Stimulated activated CD8-positive, alpha-beta memory T cell treated with anti-CD3 and anti-CD28 coated beads, Interleukin-12 subunit alpha, Interleukin-12 subunit beta, amount 100 ng/mL, for 24 hours (primary cell): ENCODE measurements at regions not wholly inside any gene's neighbourhood (a gene's known extent, or its start where the extent isn't known, plus 50 kb on each side); places are given as distances from the start of the nearest gene placed in this dataset.
"Not testable (repeated sequence)": the region's sequence is repeated elsewhere in the genome, so short reads cannot be mapped to it uniquely, and the experiment has no call there.

Experiments used
- DNase-seq: peaks from one replicate; pipeline ENCODE4 v3.0.0-alpha.2; 2020; ENCODE audit errors: extremely low read depth

DNA sequence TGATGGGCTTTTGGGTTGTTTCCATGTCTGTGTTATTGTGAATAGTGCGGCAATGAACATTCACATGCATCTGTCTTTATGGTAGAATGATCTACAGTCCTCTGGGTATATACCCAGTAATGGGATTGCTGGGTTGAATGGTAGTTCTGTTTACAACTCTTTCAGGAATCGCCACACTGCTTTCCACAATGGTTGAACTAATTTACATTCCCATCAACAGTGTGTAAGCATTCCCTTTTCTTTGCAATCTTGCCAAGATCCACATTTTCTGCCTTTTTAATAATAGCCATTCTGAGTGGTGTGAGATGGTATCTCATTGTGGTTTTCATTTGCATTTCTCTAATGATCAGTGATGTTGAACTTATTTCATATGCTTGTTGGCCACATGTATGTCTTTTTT lies 756.5 kb downstream of the DIAPH3 start:
- DNase-seq: not testable (repeated sequence)

DNA sequence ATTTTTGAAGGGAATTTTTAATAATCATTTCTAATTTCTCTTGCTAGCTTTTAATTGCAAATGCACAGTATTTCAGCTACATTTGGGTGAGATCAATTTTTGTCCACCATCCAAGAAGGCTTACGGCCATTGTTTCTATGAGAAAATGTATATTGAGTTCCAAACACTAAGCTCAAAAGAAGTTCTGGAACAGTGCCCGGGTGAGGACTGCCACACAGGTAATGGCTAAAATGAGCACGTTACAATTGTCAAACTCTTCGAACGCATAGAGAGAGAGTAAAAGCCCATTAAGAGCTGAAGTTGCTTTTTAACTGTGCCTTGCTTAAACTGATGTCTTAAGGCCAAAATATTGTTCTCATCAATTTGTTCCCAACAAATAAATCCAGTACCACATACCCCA lies 755.0 kb downstream of the DIAPH3 start:
- no peak for DNase-seq

GRCh38 chr13:59409211-59409610 lies 754.5 kb downstream of the DIAPH3 start:
- DNase-seq: no peak

DNA sequence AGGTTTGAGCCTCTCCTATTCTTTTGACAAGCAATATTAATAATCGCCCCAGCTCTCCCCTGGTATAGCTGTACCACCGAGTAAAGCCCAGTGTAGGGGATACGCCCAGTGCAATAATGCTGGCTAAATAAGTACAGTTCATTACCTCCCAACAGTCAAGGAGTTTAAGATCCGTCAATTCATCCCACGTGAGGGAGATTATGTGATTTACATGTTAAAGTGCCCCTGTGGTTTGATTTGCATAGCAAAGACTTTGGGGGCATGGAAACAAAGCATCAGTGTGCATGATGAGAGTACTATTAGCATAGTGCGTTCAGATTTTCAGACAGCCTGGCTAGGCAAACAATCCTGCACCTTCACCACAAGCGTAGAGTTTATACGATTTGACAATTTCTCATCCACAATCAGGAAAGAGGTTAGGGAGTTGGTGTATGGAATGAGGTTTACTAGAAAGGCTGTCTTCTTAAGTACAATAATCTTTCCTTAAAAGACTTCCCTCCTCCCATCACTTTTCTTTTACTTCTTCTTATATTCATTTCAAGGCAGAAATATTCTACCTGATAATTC lies 754.0 kb downstream of the DIAPH3 start:
- DNase-seq: no peak

- no peak for DNase-seq
Measured at GRCh38 chr13:59413126-59413525, 750.6 kb downstream of the DIAPH3 start.

- DNase-seq: no peak
Measured at GRCh38 chr13:59414006-59414405, 749.7 kb downstream of the DIAPH3 start.

GRCh38 chr13:59415498-59415897 lies 748.2 kb downstream of the DIAPH3 start:
- no peak for DNase-seq

DNA sequence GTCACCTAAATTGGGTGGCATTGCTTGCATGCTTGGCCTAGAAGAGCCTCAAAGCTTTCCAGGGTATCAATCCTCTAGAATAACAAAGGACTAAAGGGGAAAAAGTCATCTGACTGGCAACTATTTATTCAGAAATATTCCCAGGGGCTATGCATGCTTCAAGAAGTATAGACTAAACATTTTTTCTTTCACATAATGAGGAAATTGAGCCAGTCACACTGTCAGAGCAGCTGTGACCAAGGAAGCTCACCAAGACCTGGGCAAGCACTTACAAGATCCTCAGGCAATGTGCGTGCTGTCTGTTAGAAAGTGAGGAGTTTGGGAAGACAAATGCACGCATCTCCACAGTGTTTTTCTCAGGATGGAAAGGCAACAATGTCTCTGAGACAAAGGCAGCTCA lies 747.2 kb downstream of the DIAPH3 start:
- no peak for DNase-seq

DNA sequence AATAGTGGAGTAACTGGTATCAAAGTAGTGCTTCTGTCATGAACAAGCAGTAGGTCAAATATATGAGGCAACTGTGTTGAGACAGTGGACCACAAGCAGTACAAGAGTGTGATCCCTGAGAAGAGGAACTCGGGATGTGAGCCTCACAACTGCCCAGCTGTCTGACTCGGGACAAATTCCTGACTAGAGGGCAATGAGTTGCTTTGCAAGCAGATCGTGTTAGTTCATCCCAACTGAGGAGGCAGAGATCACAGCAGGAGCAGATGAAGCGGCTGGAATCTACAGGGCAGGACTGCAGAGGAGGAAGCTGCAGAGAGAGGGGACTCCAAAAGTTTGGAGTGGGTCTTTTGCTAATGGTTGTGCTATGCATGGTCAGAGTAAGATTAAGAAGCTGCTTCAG lies 741.1 kb downstream of the DIAPH3 start:
- DNase-seq: no peak

- no peak for DNase-seq
Measured at GRCh38 chr13:59423708-59424340, 739.9 kb downstream of the DIAPH3 start.

GRCh38 chr13:59424661-59425060 lies 739.1 kb downstream of the DIAPH3 start:
- no peak for DNase-seq

DNA sequence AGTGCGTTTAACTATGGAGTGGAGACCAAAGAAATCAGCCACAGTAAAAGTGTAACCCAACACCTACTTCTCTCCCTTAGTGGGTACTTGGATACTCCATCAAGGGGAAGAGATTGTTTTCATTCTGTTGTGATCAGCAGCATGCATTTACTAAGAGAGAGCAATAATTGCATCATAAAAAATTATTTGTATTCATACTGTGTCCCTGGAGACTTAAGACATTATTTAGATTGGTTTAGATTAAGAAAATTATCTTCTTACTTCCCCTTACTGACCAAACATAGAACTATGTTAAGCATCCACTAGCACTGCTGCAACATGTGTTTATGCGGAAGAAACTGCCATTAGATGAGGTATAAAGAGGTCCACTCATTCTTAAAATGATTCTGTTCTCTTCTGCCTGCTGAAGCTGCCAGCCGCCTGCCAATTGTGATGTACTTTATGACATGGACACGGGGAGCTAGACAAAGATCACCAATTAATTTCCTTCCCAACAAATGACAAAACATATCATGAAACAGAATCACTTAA lies 738.5 kb downstream of the DIAPH3 start:
- DNase-seq: no peak

GRCh38 chr13:59435024-59435423 lies 728.7 kb downstream of the DIAPH3 start:
- no peak for DNase-seq

DNA sequence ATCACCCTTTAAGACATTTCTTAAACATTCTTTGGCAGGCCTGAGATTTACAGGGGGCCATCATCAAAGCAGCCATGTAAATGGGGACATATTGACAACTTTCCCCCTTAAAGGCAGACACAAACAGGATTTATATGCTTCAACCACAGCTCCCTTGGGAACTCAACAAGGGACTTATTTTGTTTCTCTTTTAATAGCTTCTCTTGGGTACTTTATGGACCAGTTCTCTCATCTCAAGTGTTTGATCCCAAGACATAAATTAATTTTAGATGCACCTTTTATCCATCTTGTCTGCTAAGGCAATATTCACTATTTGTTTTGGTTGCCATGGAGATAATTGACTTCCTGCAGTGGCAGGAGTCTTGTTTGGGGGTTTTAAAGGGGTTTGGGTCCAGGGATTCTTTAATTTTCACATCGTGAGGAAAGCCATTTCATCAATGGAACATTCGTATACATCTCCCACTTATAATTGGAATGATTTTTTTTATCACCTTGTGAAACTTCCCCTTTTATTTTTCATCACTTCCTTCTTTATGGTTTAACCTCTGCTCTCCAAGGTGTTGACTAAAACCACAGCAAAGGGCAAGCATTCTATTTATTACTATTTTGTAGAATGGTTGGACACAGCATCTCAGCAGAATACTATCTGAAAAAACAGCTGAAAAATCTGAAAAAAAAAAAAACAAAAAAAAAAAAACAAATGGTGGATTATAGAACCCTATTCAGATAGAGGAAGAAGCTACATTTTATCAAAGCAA lies 726.0 kb downstream of the DIAPH3 start:
- no peak for DNase-seq

DNA sequence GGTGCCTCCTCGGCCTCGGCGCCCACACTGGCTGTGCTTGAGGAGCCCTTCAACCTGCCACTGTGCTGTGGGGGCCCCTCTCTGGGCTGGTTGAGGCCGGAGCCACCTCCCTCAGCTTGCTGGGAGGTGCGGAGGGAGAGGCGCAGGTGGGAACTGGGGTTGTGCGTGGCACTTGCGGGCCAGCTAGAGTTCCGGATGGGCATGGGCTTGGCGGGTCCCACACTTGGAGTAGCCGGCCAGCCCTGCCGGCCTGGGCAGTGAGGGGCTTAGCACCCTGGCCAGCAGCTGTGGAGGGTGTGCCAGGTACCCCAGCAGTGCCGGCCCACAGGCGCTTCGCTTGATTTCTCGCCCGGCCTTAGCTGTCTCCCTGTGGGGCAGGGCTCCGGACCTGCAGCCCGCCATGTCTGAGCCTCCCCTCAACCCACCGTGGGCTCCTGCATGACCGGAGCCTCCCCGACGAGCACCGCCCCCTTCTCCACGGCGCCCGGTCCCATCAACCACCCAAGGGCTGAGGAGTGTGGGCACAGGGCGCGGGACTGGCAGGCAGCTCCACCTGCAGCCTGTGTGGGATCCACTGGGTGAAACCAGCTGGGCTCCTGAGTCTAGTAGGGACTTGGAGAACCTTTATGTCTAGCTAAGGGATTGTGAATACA lies 723.8 kb downstream of the DIAPH3 start:
- no peak for DNase-seq

DNA sequence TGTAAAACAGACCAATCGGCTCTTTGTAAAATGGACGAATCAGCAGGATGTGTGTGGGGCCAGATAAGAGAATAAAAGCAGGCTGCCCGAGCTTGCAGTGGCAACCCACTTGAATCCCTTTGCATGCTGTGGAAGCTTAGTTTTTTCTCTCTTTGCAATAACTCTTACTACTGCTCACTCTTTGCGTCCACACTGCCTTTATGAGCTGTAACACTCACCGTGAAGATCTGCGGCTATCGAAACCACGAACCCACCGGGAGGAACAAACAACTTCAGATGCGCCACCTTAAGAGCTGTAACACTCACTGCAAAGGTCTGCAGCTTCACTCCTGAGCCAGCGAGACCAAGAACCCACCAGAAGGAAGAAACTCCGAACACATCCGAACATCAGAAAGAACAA lies 722.7 kb downstream of the DIAPH3 start:
- not testable (repeated sequence) for DNase-seq

GRCh38 chr13:59441596-59442280 lies 722.0 kb downstream of the DIAPH3 start:
- no peak for DNase-seq

DNA sequence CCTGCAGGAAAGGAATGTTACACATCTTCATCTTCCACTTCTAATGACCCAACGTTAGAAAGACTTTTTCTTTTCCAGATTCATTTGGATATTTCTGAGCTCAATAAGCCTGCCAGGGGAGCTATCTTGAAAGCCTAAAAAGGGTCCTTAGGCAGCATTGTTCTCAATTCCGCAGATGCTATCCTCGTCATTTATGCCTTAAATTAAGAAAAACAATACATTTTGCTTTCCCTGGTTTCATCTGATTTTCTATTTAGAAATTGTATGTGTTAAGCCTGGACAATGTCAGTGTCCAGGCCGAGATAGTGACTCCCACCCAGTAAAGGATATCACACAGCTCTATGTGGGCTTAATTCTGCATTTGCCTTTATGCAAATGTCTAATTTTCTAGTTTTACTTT lies 721.3 kb downstream of the DIAPH3 start:
- DNase-seq: no peak

GRCh38 chr13:59442944-59443486 lies 720.7 kb downstream of the DIAPH3 start:
- no peak for DNase-seq

- DNase-seq: no peak
Measured at GRCh38 chr13:59444210-59444857, 719.4 kb downstream of the DIAPH3 start.

GRCh38 chr13:59445812-59446211 lies 717.9 kb downstream of the DIAPH3 start:
- DNase-seq: no peak
